ENCODE measurements at regions not wholly inside any gene's neighbourhood (a gene's known extent, or its start where the extent isn't known, plus 50 kb on each side); places are given as distances from the start of the nearest gene placed in this dataset.
"Not testable (repeated sequence)": the region's sequence is repeated elsewhere in the genome, so short reads cannot be mapped to it uniquely, and the experiment has no call there.

DNA sequence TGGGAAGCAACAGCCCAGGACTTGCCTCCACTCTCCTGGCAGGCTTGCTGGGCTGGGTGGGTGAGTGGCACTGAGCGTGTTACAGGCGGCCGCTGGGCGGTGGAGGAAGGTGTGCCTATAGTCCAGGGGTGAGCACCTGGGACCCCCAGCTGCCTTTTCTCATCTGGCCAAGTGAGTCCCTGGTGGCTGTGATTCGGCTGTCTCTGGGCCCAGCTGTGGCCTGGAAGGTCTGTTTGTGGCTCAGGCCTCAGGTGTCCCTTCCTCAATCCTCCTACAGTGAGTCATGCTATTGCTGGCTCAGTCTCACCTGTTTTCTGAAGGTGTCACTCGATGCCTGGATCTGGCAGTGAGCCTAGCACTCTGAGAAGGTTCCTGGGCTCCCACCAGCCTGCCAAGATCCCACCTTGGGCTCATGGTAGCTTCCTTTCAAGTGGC, 564.2 kb downstream of the PTPRU start:
- no peak for DNase-seq

DNA sequence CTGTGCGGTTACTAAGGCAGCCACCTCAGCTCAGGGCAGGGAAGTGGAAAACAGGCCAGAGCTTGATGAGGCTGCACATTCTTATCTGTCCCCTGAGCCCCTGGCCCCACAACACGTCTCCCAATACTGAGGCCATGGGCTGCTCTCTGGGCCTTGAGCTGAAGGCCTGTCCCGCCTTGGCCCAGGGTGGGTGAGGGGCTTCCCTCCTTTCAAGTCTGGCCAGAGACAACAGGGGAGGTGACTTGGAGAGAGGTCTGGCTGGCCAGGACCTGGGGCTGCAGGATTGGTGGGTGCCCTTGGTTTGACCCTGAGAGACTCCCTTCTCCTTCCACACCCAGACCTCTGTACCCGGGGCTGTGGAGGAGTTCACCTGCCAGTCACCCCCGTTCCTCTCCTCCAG, 563.8 kb downstream of the PTPRU start:
- no peak for DNase-seq

DNA sequence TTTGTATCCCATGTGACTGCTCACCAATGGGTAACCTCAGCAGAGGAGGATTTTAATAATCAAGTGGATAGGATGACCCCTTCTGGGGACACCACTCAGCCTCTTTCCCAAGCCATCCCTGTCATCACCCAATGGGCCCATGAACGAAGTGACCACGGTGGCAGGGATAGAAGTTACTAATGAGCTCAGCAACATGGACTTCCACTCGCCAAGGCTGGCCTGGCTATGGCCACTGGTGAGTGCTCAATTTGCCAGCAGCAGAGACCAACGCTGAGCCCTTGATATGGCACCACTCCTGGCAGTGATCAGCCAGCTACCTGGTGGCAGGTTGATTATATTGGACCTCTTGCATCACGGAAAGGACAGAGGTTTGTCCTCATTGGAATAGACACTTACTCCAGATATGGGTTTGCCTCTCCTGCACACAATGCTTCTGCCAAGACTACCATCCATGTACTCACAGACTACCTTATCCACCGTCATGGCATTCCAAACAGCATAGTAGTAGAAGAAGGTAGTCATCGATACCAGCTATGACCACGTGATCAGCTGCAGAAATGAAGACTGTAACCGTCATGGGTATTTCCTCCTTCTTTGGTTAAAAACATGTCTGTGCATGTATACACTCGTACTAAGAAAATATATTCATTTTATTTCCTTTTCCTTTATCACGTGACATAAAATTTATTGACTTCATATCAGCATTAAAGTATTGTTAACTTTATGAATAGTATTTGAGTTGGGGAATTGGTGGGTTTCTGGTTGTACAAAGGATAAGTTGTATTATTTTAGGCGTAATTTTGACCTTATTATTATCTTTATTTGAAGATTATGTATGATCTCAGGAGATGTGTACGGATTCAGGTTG, 562.6 kb downstream of the PTPRU start:
- DNase-seq = no peak

DNA sequence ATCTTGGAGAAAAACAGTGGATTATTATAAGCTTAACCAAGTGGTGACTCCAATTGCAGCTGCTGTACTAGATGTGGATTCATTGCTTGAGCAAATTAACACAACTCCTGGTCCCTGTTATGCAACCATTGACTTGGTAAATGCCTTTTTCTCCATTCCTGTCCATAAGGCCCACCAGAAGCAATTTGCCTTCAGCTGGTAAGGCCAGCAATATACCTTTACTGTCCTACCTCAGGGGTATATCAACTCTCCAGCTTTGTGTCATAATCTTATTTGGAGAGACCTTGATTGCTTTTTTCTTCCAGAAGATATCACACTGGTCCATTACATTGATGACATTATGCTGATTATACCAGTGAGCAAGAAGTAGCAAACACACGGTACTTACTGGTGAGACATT, 560.8 kb downstream of the PTPRU start:
- not testable (repeated sequence) for DNase-seq

DNA sequence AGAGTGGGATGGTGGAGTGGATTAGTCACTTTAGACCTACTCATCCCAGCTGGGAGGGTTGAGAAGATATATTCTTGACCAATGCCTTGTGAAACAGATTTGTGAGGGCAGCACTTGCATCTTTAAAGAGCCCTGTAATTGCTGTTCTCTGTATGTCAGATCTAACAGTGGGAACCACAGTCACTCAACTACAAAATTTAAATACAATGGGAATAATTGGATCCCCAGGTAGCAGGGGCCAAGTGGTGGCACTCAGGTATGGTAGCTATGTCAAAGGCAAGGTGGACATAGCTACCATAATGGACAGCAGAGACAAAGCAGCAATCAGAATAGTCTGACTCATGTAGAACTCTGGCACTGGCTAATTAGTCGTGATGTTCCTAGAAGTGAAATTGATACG, 559.6 kb downstream of the PTPRU start:
- DNase-seq = not testable (repeated sequence)

DNA sequence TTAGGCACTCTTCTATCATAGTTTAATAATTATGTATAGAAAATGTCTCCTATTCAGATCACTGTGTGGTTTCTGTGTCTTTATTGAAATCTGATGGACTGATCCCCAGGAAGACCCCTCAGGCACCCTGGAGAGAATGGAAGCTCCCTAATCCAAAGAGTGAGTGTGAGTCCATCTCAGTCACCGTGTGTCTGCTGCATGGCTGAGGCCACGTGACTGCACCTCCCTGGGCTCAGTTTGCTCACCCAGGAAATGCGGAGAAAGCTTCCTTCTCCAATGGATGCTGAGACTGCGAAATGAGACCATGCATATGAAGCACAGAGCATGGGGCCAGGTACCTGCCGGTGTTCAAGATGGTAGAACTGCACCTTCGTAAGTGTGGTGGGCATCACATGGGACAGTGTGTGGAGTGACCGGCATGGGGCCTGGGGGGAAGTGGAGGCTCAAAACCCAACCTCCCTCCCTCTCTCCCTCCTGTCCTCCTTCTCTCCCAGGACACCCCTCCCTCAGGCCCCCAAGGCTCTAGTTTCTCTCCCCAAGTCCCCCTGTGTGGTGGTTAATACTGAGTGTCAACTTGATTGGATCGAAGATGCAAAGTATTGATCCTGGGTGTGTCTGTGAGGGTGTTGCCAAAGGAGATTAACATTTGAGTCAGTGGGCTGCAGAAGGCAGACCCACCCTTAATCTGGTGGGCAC, 557.5 kb downstream of the PTPRU start:
- no peak for DNase-seq

DNA sequence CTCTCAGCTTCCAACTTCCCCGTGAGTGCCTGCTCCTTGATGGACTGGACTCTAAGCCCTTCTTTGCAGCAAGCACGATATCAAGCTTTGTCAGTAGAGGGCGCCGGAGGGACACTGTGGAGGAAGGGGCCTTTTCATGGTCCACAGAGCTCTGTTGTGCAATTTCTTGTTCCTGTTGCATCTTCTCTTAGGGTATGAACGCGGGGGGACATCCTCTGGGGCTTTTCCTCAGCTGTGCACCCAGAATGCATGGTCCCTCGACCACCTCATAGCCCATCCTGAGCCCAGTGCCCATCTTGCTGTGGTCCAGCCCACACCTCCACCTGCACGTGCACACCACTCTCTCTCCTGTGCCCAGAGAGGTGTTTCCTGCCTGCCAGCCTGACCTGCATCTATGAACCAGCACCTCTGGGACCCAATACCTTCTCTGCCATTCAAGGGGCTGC, 556.8 kb downstream of the PTPRU start:
- no peak for DNase-seq

DNA sequence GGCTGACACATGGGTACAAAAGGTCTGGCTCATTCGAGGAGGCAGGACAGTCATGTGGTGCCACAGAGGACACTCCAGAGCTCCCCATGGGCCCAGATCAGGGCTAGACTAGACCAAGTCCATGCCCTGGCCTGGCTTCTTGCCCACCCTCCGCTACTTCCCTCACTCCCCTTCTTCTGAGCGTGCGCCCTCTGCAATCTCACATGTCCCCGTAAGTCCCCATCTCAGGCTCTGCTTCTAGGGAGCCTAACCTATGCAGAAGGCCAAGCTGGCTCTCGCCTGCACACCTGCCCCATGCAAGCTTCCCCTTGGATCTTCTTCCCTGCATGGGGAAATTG, 553.6 kb downstream of the PTPRU start:
- no peak for DNase-seq

DNA sequence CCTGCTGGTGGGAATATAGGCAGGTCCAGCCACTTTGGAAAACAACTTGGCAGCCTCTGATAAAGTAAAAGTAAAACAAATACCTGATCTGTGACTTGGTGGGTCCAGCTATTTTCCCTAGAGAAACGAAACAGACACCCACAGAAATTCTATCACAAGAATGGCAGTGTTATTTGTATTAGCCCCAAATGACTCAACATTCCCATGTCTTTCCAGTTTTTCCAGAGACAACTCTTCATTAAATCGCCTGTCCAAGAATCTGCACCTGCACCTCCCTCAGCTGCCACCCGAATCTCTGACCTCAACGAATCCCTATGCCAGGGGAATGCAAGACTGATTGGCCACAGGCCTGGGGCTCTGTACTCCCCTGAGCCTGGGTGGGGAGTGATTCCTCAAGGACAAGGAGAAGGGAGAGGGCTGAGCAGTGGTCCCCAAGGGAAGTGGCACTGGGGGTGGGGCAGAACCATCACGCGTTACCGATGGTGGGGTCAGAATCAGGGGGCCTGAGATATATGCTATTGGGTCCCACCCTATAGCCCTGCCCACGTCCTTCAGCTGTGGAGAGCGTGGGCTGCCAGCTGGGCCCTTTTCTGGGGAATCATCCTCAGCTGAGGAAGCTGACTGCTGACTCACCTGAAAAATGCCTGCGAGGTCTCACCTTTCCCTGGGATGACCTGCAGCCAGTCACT, 553.0 kb downstream of the PTPRU start:
- no peak for DNase-seq

DNA sequence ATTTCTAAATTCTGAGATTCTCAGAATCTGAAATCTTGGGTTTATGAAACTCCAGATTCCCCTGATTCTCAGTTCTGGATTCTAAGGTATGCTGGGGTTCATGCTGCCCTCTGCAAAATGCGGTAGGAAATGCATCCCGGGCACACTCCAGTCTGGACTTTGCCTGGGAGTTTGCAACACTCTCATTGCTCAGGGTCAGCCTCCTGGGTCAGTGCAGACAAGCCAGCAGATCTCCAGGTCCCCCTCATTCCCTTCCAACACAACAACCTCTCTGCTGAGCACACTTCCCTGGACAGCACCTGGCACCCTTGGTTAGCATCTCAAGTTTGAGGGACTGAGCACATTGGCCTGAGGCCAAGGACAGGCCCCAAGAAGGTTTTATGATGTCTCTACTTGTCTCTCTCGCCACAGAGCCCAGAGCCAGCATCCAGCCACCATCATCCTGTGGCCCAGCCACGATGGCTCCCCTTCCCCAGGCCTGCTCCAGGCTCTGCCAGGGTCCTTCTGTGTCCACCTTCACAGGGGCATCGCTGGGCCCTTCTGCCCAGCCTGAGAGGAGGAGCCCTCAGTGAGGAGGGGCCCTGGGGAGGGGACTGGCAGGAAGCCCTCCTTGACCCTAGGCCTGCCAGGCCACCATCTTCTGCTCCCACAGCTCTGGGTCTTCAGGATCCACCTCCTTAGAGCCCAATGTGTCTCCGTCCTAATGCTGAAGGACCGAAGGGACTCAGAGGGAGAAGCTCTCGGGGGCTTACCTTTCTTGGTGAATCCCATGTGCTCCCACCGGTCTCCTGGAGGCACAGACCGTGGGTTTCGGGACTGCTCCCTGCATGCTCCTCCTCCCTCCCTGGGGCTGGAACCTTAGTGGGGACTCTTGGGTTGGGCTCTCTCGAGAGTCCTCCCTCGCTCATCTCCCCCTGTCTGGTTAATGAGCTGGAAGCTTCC, 550.7 kb downstream of the PTPRU start:
- no peak for DNase-seq

DNA sequence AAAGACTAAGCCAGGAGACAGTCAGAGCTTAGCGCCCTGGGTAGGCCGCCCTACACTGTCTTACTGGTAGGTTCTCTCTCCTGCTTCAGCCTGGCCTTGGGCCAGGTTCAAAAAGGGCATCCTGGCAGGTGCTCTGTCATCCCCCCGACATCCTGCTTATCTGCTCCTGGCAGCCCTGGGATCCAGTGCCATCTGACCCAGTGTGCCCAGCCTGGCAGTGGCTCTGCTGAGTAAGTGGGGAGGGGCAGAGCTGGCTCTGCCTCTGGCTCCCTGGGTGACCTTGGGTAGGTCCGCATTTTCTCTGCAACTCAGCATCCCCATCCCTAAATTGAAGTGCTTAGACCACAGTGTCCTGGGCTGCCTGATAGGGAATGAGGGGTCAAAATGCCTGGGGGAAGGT, 549.9 kb downstream of the PTPRU start:
- no peak for DNase-seq

DNA sequence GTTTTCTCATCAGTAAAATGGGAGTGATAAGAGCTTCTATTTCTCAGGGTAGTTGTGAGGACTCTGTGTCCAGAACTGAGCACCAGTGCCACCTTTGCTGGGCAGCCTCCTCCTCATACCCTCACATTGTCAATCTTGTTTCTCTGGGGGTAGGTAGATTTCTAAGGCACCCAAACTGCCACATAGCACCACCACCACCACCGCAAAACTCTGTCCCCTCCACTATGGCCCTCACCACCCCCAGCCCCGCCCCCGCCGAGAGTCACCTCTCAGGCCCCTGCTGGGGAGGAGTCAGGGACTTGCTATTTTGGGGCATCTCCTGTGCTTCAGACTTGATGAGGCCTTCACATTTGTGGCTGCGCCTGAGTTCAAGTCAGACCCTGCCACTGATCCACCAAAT, 549.2 kb downstream of the PTPRU start:
- DNase-seq = no peak

DNA sequence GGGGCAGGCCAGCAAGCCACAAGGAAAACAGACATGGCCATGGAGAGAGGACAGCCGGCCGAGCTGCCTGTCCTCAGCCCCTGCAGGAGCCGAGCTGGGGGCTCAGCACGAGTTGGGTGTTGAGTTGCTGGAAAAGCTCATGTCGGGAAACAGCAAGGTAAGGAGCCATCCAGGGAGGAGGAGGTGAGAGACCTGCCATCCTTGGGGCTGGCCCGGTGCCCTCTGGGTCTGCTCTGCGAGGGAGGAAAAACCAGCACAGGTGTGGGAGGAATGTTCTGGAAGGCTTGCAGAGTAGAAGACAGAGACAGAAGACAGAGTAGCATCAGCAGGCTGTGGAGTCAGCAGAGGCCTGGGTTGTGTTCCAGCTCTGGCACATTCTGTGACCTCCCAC, 548.8 kb downstream of the PTPRU start:
- no peak for DNase-seq

DNA sequence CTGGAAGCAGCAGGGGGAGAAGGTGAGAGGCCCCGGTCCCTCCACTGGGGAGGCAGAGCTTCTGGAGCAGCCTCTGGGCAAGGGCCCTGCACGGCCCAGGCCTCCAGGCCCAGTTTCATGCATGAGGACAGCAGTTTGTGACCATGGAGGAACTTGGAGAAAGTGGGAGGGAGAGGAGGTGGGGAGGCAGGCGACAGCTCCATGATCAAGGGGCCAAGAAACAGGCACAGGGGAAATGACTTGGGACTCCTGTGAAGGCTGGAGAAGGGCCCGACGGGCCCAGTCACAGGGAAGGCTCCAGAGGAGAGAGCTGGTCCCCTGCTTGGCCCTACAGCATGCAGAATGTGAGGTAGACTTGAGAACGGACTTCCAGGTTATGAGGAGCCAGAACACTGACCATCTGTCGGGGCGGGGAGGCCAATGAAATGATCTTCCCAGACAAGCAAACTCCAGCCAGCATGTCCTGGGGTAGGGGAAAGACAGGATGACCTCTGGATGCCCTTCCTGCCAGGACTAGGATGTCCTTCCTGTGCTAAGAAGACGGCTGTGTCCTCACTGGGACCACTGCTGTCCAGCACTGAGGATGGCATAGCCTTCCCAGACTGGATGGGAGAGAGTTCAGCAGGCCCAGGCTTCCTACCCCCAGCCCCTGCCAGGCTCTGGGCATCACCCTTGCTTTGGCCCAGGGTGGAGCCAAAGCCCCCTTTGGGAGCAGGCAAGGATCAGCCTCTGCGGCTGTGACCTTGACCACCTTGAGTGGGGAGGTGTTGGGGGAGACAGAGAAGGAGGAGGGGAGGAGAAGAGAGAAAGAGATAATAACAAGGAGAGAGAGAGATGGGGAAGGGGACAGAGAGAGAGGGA, 548.2 kb downstream of the PTPRU start:
- no peak for DNase-seq

DNA sequence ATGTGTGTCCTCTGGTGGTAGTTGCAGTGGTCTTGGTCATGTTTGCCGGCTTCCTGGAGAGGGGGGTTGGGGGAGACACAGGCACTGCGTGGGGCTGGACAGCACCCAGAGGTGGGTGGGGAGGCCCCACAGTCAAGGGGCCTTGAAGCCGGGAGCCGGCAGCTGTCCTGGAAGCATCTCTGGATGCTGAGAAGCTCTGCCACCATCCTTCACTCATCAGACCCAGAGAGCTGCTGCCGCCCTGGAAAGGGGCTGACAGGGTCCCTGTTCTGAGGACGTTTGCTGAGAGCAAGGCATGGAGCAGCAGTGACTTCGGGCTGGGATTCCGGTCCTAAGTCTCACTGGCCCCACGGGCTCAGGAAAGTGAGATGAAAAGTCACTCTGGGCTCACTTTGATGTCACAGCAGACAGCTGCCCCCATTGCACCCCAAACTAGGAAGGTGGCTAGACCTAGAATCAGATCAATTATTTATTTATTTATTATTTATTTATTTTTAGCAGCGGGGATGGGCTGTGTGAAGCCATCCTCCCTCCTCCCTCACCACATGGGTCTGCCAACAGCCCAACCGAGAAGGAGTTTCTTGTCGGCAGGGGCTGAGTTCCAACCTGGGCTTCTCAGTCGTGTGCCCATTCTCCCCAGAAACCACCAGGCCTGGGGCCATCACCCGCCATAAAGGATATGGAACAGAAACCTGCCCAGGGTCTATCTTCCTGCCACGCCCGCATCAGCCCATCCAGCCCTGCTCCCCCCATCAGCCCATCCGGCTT, 547.4 kb downstream of the PTPRU start:
- DNase-seq = no peak

DNA sequence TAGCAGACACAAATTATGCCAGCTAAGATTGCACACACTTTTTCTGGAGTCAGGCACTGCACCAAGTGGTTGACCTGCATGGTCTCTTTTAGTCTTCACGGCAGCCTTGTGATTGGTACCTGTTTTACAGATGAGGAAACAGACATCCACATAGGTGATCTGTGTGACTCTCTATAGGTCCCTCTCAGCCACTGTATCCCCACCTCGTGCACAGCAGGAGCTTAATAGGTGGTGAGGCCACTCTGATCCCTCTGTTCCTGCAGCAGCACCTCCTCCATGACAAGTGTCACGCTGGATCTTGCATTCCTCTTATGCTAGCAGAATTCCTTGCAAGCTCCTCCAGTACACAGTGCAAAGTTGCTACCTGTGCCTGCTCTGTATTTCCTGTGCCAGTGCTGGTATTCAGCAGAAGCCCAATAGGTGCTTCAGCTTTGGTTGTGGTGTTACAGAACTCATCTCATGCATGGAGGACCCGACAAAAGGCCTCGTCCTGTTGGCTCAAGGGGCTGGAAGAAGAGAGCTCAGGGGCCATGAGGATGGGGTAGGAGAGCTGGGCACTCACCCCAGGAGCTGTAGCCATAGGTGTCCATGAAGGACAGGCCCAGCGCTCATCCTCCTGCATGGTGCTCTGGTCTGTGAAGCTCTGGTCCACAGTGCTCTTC, 546.7 kb downstream of the PTPRU start:
- DNase-seq = no peak

DNA sequence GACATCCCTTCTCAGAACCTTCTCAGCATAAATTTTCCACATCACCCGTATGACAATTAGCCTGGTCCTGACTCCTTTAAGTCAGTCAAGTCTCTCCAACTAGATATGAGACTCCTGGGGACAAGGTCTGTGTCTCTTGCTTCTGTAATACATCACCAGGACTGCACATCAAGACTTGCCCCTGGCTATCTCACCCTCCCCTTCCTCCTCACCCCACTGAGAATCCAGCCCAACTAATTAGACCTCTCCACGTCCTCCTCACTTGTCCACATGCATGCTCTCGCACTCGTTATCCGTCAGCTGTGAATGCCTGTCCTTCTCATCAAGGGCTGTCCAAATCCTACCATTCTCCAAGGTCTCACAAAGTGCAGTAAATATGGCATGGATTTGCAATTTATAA, 542.8 kb downstream of the PTPRU start:
- no peak for DNase-seq

DNA sequence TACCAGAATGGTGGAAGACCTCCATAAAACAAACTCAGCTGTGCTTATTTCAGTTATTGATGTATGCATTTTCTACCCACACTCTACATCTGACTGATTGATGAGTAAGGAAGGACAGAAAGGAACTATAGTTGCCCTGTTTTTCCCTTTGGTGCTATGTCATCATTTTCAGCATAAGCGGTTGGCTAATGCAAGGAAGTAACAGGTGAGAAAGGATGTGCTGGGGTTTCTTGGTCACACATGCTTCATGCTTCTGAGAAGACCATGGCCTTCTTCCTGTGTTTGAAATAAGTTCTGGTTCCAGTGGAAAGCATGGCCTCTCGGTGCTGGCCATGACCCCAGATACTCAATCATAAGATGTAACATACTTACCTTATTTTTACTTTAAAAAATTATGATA, 541.2 kb downstream of the PTPRU start:
- DNase-seq = no peak

DNA sequence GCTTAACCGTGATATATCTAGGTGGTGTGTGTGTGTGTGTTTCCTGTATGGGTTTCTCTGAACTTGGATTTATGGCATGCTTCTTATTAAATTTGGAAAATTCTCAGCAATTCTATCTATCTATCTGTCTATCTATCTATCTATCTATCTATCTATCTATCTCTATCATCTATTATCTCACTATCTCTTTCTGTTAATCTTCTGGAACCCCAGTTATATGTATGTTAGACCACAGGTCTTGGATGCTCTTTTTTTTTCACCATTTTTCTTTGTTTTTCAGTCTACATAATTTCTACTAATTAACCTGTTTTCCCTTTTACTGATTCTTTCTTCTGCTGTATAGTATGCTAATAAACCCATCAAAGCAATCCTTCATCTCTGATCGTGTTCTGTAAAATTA, 538.0 kb downstream of the PTPRU start:
- DNase-seq = no peak

DNA sequence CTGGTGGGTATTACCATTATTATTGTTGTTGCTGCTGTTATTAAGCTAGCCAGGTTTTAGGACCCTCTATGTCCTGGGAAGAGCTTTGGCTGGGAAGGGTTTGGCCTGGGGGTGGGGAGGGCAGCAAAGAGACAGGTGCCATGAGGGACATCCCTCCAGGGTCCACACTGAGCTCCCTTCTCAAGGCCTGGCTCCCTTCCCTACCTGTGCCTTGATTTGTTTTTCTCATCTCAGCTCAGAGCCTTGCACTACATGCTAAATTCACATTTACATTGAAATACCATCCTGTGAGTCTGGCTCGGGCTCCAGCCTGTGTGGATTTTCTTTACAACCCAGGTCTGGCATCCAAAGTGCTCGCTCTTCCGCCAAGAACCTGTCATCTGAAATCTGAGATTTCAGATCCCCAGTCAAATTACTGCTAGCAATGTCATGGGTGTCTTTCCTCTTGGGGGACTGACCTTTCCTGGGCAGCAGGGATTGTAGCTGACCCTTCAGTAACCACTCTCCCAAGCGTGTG, 536.3 kb downstream of the PTPRU start:
- no peak for DNase-seq
